H1 (cell line): ENCODE measurements at regions not wholly inside any gene's neighbourhood (a gene's known extent, or its start where the extent isn't known, plus 50 kb on each side); places are given as distances from the start of the nearest gene placed in this dataset.

ENCODE experiments used
- CEBPB ChIP-seq: IDR thresholded peaks from 2 replicates; pipeline ENCODE4 v1.6.1; 2012; ENCODE audit warnings: low read depth, low read length
- POLR2AphosphoS5 ChIP-seq: IDR thresholded peaks from 2 replicates; pipeline ENCODE4 v1.6.1; 2011; ENCODE audit warnings: low read depth, low read length
- RAD21 ChIP-seq, 2 experiments: IDR thresholded peaks in 1 of 2; conservative IDR thresholded peaks in 1 of 2; 2 replicates each; pipeline ENCODE4 v1.6.1; 2011; ENCODE audit warnings: low read depth in 2 of 2, low read length in 2 of 2, improper control_type of control experiment in 1 of 2, inconsistent platforms in 1 of 2, mild to moderate bottlenecking in 1 of 2, moderate library complexity in 1 of 2
- SAP30 ChIP-seq: fragments of 300-600 bp; sonication (generic); IDR thresholded peaks from 2 replicates; pipeline ENCODE4 v1.7.1; 2012; ENCODE audit warnings: low read length, moderate library complexity, mild to moderate bottlenecking, inconsistent platforms; ENCODE audit not compliant: insufficient read depth, insufficient replicate concordance
- SIN3A ChIP-seq, 2 experiments: IDR thresholded peaks in 1 of 2; conservative IDR thresholded peaks in 1 of 2; 2 replicates each; pipeline ENCODE4 v1.6.1; 2011 to 2012; ENCODE audit warnings: low read length in 2 of 2, improper control_type of control experiment in 1 of 2, low read depth in 1 of 2, mild to moderate bottlenecking in 1 of 2
- SUZ12 ChIP-seq: fragments of 200-600 bp; sonication (generic); IDR thresholded peaks from 2 replicates; pipeline ENCODE4 v1.6.1; 2012; ENCODE audit warnings: mild to moderate bottlenecking, inconsistent platforms, low read length, moderate library complexity, mixed read lengths
- TEAD4 ChIP-seq: IDR thresholded peaks from 2 replicates; pipeline ENCODE4 v1.6.1; 2012; ENCODE audit warnings: low read depth, low read length, inconsistent platforms, mixed read lengths
- TF ChIP-seq, protein P1 (sequence below), 3 experiments: IDR thresholded peaks; 1 replicate in 2 of 3; 2 replicates in 1 of 3; pipeline versions ENCODE4 v1.5.1 to v1.6.1; 2011; ENCODE audit warnings: low read length in 3 of 3, mild to moderate bottlenecking in 3 of 3, inconsistent platforms in 2 of 3, low read depth in 1 of 3, moderate library complexity in 1 of 3; ENCODE audit not compliant: insufficient read depth in 1 of 3; ENCODE audit errors: control extremely low read depth in 1 of 3
- TF ChIP-seq, protein P2 (sequence below): IDR thresholded peaks from 2 replicates; pipeline ENCODE4 v1.6.1; 2011; ENCODE audit warnings: low read length, improper control_type of control experiment

DNA sequence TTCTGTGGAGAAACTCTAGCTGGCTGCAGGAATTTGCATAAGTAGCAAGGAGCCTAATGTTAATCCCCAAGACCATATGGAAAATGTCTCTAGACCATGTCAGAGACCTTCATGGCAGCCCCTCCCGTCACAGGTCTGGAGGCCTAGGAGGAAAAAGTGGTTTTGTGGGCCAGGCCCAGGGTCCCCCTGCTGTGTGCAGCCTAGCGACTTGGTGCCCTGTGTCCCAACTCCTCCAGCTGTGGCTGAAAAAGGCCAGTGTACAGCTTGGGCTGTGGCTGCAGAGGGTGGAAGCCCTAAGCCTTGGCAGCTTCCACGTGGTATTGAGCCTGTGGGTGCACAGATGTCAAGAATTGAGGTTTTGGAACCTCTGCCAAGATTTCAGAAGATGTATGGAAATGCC is 306.9 kb upstream of the CA10 start (continued):
- TF ChIP-seq, protein P1, sequence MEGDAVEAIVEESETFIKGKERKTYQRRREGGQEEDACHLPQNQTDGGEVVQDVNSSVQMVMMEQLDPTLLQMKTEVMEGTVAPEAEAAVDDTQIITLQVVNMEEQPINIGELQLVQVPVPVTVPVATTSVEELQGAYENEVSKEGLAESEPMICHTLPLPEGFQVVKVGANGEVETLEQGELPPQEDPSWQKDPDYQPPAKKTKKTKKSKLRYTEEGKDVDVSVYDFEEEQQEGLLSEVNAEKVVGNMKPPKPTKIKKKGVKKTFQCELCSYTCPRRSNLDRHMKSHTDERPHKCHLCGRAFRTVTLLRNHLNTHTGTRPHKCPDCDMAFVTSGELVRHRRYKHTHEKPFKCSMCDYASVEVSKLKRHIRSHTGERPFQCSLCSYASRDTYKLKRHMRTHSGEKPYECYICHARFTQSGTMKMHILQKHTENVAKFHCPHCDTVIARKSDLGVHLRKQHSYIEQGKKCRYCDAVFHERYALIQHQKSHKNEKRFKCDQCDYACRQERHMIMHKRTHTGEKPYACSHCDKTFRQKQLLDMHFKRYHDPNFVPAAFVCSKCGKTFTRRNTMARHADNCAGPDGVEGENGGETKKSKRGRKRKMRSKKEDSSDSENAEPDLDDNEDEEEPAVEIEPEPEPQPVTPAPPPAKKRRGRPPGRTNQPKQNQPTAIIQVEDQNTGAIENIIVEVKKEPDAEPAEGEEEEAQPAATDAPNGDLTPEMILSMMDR (IDR thresholded peaks at IDR 0.05; ENCODE audit: control extremely low read depth in 1 of 3, insufficient read depth in 1 of 3, low read depth in 1 of 3, low read length in 3 of 3): no peak
- TF ChIP-seq TEAD4: no peak
- no peak for TF ChIP-seq SIN3A (conservative IDR thresholded peaks at IDR 0.05 in 1 of 2, IDR thresholded peaks at IDR 0.05 in 1 of 2; ENCODE audit: low read depth in 1 of 2, low read length in 2 of 2)
- TF ChIP-seq SAP30: no peak
- no peak for TF ChIP-seq POLR2AphosphoS5
- no peak for TF ChIP-seq CEBPB
- no peak for TF ChIP-seq RAD21 (IDR thresholded peaks at IDR 0.05 in 1 of 2, conservative IDR thresholded peaks at IDR 0.05 in 1 of 2; ENCODE audit: low read depth in 2 of 2, low read length in 2 of 2)
- no peak for TF ChIP-seq SUZ12
- TF ChIP-seq, protein P2, sequence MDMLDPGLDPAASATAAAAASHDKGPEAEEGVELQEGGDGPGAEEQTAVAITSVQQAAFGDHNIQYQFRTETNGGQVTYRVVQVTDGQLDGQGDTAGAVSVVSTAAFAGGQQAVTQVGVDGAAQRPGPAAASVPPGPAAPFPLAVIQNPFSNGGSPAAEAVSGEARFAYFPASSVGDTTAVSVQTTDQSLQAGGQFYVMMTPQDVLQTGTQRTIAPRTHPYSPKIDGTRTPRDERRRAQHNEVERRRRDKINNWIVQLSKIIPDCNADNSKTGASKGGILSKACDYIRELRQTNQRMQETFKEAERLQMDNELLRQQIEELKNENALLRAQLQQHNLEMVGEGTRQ: no peak
